ENCODE measurements at regions not wholly inside any gene's neighbourhood (a gene's known extent, or its start where the extent isn't known, plus 50 kb on each side); places are given as distances from the start of the nearest gene placed in this dataset.

DNA sequence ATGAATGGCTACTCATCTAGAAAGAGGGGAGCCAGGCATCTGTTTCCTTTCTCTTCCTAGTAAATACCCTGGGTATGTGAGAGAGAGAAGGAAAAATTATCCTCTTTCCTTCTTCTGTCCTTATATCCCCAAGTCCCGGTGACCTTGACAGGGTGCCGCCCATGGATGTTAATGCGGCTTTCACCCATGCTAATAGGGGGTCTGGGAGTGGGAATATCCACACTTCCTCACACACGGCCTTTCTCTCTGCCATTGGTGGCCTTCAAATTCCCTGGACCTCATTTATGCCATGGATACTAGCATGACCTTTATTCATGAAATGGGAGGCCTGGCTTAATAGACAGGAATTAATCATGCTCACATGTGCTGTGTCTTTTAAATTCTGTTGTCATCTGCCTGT lies 159.0 kb upstream of the NOX3 start:
- no peak for DNase-seq (ENCODE audit: low read depth in 2 of 2)

DNA sequence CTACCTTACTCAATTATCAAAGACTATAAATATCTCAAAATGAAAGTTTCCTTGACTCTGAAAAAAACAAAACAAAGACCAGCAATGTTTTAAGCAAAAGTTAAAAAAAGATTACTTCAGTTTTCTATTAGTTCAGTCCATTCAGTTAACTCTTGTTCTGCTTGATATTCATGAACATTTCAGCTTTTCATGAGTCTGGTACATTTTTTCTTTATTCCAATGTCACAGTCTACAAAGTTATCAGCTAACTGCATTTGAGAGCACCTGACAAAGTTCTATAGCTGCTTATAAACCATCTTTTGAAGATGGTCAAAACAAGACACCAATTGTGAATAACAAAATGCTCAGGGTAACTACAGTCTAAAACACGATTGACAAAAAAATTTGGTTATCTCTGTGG lies 156.1 kb upstream of the NOX3 start:
- no peak for DNase-seq (ENCODE audit: low read depth in 2 of 2)

DNA sequence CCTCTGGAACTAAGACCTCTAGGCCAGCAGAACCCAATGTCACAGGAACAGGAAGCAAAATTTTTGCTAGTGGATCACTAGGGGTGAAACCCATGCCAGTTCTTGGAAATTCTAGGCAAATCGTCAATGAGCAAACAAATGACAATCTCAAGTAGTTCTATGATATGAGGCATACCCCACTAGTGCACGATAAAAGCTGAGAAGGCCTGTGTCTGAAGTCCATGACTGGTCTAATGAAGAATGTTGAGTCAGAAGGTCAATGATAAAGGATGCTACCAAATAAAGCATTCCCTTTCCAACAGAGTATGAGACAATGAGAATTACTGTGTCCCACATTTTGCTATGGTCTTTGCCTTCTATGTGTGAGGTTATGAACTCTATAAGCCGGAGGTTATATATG lies 149.4 kb upstream of the NOX3 start:
- DNase-seq (ENCODE audit: low read depth in 2 of 2): no peak

DNA sequence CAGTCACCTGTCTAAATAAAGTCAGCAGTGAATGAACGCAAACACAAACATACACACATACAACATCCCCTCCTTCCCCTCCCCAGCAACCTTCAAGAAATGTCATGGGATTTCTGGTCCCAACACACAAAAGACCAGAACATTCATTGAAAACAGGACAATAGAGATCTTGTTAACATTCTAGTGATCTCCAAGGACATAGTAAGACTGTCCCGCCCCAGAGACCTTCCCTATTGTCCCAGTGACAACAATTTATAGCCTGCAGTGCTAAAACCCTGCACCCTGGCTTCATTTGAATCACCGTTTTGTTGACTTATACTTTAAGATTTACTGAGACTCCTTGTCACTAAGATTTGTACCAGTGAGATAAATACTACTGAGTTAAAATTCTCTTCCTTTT lies 143.9 kb upstream of the NOX3 start:
- DNase-seq (ENCODE audit: low read depth in 2 of 2): no peak

DNA sequence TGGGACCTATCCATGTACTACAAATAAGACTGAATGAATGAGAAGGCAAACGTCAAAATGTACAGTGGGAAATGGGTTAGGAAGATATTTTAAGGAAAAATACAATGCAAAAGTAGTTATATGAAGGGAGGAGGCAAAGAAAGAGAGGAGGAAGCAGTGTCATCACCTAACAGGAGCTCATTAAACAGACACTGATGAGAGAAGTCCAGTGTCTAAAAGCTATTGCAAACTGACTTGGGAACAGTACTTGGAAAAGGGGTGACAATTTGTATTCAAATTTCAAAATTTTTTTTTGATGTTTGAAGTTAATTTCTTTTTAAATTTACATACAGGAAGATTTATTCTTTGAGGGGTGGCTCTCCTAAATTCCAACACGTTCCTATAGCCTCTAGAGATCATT lies 143.5 kb upstream of the NOX3 start:
- no peak for DNase-seq (ENCODE audit: low read depth in 2 of 2)

DNA sequence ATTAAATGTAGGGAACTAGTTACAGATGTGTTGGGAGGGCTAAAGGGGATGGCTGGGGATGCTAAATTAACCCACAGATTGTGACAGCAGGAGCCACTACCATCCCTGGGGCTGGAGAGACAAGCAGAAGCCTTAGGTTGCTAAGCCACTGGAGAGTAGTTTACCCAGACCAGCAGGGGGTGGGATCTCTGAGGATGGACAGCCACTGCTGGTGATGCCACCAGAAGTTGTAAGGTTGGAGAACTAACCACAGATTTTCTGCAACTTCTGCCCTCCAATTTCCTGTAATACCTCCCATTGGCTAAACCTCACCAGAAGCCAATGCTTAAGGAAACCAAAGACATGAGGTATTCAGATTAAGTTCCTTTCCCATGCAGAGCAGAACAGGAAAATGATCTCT lies 139.6 kb upstream of the NOX3 start:
- DNase-seq (ENCODE audit: low read depth in 2 of 2): no peak

DNA sequence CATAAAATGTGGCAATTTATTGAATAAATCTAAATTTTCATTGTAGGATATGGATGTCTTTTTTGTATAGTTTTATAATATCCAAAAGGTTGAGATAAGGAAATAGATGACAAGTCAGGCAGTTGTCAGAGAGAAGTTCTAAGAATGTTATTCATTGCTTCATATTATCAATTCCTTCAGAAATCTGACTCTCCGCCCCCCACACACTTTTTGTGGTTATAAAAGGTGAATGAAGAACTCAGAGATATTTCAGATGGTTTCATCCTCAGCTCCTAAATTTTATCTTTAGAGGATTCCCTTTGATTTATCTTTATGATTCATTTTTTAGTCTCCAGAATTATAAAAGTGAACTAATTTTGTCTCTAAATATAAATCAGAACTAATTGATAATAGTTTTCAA lies 136.1 kb upstream of the NOX3 start:
- no peak for DNase-seq (ENCODE audit: low read depth in 2 of 2)

DNA sequence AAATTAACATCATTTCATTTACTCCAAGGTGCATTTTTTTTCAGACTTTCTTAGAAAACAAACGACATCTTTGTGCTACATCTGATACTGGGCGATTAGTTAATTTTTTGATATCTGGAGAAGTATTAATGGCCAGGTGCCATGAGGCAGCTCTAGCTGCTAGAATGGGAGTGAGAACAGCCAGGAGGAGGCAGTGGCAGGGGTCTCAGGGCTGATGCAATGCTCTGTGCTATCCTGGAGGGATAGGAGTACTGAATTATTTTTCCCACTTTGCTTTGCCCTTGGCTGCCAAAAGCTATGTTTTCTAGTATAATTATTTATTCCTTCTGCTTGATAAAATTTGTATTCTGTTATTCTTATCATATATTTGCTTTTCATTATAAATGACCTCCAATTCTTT lies 133.6 kb upstream of the NOX3 start:
- DNase-seq (ENCODE audit: low read depth in 2 of 2): no peak

DNA sequence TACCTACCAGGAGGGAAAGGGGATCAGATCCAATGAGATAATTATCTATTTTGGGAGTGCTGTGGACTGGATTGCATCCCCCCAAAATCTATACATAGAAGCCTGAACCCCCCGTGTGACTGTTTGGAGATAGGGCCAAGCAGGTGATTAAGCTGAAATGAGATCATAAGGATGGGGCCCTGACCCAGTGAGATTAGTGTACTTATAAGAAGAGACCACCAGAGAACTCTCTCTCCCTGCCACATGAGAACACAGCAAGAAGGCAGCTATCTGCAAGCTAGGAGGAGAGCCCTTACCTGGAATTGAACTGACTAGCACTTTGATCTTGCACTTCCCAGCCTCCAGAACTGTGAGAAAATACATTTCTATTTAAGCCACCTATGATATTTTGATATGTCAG lies 132.2 kb upstream of the NOX3 start:
- DNase-seq (ENCODE audit: low read depth in 2 of 2): no peak

DNA sequence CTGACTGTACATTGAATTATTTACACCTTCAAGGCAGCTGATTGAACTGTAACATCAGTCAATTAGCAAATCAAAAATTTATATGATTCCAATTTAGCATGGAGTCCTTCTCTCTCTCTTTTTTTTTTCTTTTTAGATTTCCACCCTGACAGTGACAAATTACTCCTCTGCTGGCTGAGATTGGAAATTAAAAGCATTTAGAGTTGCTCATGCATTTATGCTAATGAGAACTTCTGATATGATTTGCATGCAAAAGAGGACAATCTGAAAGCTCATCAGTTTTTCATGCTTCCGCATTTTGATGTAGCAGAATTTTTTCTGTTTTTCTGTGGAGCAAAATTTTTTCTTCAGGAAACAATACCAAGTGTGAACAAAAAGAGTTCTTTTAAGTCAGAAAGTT lies 130.5 kb upstream of the NOX3 start:
- DNase-seq (ENCODE audit: low read depth in 2 of 2): no peak

DNA sequence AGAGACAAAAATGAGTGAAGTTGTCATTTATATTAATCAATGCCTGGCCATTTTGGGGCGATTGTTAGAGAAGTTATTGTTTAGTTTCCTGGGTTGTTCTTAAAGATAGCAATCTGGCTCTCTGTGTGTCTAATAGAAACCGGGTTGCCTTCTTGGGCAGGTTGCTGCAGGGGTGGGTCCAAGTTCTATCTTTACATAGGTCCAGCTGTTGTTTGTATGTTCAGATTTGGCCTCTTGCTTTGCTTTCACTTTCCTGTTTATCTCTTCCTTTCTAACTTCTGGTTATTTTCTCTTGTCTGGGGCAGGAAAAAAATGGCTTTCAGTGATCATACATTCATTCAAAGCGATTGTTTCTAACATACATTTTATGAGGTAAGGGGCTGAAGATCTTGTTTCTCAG lies 128.4 kb upstream of the NOX3 start:
- no peak for DNase-seq (ENCODE audit: low read depth in 2 of 2)

DNA sequence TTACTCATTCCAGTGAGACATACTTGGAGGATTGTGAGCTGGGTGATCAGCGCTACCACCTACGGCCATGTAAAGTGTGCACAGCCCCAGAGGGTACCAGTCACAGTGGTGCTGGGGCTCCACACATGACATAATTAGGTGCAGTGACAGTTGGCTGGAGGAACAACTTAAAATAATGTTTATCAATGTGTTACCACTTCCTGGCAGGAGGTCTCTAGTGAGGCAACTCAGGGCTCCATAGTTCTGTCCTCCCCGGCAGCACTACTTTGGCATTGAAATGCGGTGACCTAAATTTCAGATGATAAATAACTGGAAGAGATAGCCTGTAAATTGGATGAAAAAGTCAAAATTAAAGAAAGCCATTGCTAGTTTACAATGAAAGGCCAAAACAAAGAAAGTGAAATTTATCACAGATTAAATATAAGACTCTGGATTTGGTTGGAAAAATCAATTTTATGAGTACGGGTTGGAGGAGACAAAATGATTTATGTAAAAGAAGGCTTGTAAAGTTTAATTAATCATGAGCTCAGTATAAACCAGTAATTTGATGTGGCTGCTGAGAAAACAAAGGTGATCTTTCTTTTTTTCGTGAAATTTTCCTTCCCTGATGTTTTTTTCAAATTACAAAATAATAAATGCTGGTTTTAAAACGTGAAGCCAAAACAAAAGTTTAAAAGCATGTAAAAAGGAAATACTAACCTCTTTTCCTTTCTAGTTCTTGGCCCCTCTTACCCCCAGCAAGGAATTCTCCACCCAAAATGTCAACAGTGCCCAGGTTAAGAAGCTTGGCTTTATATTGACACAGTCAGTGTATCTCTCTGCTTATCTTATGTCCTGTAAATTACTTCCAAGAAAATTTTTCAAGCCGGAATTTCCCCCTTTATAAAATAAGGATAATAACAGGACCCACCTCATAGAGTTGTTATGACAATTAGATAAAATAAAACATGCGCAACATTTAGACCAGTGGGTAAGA lies 126.7 kb upstream of the NOX3 start:
- no peak for DNase-seq (ENCODE audit: low read depth in 2 of 2)

DNA sequence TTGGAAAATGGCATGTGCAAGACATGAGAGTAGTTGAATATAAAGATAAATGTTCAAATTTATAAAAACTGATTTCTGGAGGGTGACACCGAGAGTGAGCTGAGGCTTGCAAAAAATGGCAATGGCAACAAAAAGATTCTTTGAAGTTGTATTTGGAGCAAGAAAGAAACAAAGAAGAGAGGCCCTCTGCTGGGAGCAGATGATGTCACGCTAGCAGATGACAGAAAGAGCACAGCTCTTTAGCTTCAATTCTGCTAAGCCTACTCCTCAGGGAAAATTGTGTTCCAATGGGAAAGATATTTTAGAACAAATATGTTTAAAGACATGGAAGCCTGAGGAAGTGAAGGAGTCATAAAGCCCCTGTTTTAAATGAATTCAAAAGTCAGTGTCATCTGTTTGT lies 125.3 kb upstream of the NOX3 start:
- DNase-seq (ENCODE audit: low read depth in 2 of 2): no peak

DNA sequence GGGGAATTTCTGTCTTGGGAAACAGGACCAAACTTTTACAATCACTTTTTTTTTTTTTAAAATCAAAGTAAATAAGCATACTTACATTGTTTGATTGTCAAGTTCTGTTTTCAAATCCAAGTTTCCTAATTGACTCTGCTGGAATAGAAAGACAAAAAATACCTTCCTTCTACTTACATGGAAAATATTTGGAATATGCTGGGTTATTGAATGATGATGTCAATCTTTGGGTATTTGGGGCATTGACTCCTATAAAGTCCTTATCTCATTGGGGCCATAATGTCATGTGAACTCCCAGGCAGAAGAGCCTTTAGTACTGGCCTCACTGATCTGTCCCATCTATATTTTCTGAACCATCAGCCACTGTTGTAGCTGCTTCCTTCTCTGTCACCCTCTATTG lies 122.6 kb upstream of the NOX3 start:
- no peak for DNase-seq (ENCODE audit: low read depth in 2 of 2)

DNA sequence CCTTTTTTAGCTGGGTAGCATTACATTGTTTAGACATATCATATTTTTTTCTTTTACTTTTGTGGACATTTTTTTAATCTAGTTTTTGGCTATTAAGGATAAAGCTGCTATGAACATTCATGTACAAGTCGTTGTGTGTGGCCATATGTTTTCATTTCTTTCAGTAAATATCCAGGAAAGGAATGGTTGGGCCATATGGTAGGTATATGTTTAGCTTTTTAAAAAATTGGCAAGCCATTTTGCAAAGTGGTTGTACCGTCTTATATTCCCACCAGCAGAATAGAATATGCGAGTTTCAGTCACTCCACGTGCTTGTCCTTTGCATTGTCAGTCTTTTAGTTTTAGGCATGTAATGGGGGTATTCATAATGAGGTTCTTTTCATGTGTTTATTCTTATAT lies 106.3 kb upstream of the NOX3 start:
- no peak for DNase-seq (ENCODE audit: low read depth in 2 of 2)

DNA sequence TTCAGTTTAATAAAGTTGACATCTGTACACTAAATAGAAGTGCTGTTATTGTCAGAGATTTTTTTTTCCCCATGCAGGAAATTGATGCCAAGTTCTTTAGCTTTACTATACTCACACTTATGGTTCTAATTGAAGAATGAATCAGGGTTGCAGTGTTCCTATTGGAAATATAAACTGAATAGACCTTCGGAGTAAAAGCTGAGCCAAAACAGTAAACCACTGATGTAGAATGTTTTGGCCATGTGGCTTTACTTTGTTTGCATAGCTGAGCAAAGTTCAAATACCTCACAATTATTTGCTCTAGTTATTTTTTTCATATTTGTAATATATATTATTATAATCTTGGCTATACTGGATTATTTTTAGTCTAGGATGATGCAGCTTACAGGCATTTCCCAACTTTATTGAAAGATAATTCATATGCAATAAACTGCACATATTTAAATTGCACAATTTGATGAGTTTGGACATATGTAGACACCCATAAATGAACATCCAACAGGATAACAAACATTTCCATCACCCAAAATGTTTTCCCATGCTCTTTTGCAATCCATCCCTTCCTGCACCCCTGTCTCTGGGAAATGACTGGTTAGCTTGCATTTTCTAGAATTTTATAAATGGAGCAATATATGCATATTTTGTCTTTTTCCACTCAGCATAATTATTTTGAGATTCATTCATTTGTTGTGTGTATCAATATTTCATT lies 105.8 kb upstream of the NOX3 start:
- no peak for DNase-seq (ENCODE audit: low read depth in 2 of 2)

DNA sequence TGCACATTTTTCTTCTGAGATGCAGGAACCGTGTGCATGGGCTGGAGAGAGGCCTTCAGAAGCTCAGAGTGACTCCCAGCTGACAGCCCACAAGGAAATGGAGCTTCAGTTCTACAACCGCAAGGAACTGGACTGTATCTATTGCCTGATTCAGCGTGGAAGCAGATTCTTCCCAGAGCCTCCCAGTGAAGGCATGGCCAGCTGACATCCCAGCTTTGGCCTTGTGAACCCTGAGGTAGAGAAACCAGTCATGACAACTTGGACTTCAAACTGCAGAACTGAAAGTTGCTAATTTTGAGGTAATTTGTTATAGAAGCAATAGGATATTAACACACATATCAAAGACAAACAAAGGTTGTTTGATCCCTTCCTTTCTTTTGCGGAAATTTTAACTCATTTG lies 94.3 kb upstream of the NOX3 start:
- no peak for DNase-seq (ENCODE audit: low read depth in 2 of 2)

DNA sequence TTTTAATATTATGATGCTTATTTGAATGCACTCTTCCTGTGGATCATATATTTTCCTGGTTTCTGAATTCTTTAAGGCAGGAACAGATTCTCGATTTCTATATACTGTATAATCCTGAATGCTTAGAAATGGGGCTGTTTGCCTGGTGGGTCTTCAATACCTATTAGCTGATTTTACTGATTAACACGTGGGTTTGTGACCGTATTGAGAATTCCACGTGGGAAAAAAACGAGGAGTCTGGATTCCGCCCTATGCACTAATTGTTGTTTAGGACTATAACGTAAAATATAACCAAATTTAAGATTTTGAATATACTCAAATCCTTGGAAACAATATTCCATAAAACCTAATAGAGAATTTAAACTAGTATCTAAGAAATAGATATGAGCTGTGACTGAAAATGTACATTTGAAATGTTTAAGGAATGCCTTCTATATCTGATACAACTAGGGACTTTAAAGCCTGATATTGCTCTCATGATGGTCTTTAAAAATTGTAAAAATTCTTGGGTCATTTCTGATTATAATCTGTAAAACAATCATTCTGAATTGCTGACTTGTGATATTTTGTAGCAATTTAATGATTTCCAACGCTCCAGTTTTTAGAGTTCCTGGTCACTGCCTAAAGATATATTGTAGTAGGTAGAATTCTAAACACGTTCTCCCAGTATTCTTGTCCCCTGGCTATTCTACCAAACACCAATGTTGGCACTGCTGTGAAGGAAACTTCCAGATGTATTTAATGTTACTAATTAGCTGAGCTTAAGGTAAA lies 93.6 kb upstream of the NOX3 start:
- DNase-seq (ENCODE audit: low read depth in 2 of 2): no peak

DNA sequence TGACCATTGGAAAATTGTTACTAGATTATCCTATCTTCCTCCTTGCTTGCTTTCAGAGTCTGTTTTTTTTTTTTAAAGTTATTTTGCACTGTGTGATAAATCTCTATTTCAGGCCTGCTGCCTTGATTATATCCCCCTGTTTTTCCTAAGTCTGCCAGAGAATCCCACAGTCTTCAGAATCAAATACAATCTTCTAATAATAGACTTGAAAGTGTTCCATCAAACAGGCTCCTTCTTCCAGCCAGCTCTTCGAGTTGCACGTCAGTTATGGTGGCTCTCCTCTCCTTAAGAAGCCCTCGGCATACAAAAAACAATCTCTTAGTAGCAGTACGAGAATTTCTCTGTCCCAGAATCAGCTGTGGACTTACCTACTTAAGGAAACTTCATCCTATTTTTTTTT lies 92.9 kb upstream of the NOX3 start:
- DNase-seq (ENCODE audit: low read depth in 2 of 2): no peak

DNA sequence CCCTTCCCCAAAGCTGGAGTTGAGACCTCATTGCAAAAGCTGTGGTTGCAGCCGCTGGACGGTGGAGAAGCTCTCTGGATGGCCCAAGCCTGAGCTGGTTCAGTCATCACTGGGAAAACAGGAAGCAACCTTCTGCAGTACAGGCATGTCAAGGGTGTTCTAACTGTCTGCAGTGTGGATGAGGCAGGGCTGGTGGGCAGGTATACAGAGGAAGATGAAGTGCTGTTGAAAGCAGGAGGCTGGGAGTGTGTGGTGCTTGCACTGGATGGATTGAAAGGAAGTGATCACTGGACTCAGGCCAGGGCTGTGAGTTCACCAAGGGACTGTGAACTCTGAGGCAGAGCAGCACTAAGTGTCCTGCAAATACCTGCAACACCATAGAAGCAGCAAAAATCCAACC lies 89.0 kb upstream of the NOX3 start:
- no peak for DNase-seq (ENCODE audit: low read depth in 2 of 2)

DNA sequence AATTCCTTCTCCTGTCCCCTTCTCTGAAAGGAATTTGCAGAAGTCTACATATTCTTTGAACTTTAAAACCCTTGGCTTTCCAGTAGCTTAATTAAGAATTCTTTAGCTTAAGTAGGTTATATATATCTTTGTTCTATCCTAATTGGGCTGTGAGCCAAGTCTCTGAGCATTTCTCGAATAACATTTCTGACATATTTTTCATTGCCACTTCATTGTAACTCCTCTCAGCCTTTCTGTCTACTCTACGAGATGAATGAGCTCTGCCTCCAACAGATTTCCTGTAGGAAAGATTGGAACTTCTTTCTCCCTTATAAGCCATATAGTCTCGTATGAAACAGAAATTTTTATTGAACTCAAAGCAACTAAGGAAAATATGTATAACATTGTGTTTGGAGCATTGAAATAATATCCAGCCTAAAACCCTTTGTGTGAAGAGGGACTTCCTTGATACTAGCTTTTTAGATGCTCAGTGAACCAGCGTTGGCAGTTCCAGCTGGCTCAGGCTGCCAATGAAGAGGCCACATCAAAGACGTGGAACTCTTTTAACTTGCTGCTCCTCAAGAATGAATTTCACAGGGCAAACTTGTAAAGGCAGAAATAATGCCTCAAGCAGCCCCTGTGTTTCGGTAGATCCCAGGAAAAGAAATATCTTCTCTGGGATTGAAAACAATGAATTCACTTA lies 87.7 kb upstream of the NOX3 start:
- no peak for DNase-seq (ENCODE audit: low read depth in 2 of 2)

DNA sequence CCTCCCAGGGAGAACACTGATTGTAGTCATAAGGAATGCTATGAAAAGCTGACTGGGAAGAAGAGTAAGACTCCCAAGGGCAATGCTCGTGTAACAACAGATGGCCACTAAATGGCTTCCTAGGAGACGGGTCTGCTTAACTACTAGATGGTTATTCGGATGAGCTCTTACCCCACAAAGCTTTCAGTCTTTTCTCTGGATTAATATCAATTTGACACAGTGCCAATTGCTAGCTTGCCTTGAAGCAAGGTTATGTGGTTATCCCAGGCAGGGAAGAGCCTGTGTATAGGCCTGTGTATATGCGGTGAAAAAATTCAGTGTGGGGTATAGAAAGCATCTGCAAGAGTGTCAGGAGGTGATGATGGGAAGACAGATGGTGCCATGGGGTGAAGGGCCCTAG lies 86.4 kb upstream of the NOX3 start:
- no peak for DNase-seq (ENCODE audit: low read depth in 2 of 2)

Measured in activated CD4-positive, alpha-beta T cell treated with anti-CD3 and anti-CD28 coated beads for 24 hours (primary cell).